HG03139 (cell line): ENCODE measurements at regions not wholly inside any gene's neighbourhood (a gene's known extent, or its start where the extent isn't known, plus 50 kb on each side); places are given as distances from the start of the nearest gene placed in this dataset.

Source experiments
- ATAC-seq: cut with Tn5 transposase; IDR thresholded peaks from one replicate; pipeline ENCODE4 v1.9.1; 2021; ENCODE audit not compliant: unreplicated experiment

- ATAC-seq = no peak
These were observed 123.8 kb upstream of the PRPS1L1 start for GRCh38 chr7:18151422-18151821.

- ATAC-seq = no peak
These were observed 125.6 kb upstream of the PRPS1L1 start for GRCh38 chr7:18153183-18153748.

GRCh38 chr7:18154726-18155125 lies 127.1 kb upstream of the PRPS1L1 start:
- no peak for ATAC-seq

- no peak for ATAC-seq
These were observed 129.6 kb upstream of the PRPS1L1 start for GRCh38 chr7:18157233-18157632.

- no peak for ATAC-seq
These were observed 135.0 kb upstream of the PRPS1L1 start for GRCh38 chr7:18162657-18163056.

GRCh38 chr7:18163091-18163490 lies 135.4 kb upstream of the PRPS1L1 start:
- no peak for ATAC-seq

- no peak for ATAC-seq
These were observed 137.5 kb upstream of the PRPS1L1 start for GRCh38 chr7:18165166-18165565.

- ATAC-seq = no peak
These were observed 138.4 kb upstream of the PRPS1L1 start for GRCh38 chr7:18166002-18166401.

- no peak for ATAC-seq
These were observed 140.2 kb upstream of the PRPS1L1 start for GRCh38 chr7:18167815-18168214.

GRCh38 chr7:18174996-18175395 lies 147.3 kb upstream of the PRPS1L1 start:
- ATAC-seq = no peak

- no peak for ATAC-seq
These were observed 148.3 kb upstream of the PRPS1L1 start for GRCh38 chr7:18175801-18176450.

GRCh38 chr7:18177129-18177814 lies 149.6 kb upstream of the PRPS1L1 start:
- ATAC-seq = no peak

GRCh38 chr7:18177815-18178660 lies 150.4 kb upstream of the PRPS1L1 start:
- ATAC-seq = peak; percentile 83

GRCh38 chr7:18179093-18179492 lies 151.4 kb upstream of the PRPS1L1 start:
- no peak for ATAC-seq

GRCh38 chr7:18180685-18181084 lies 153.0 kb upstream of the PRPS1L1 start:
- no peak for ATAC-seq

GRCh38 chr7:18189500-18190126 lies 162.0 kb upstream of the PRPS1L1 start:
- ATAC-seq = no peak

- no peak for ATAC-seq
These were observed 163.7 kb upstream of the PRPS1L1 start for GRCh38 chr7:18191341-18191740.

- no peak for ATAC-seq
These were observed 164.4 kb upstream of the PRPS1L1 start for GRCh38 chr7:18191862-18192625.

- no peak for ATAC-seq
These were observed 167.0 kb upstream of the PRPS1L1 start for GRCh38 chr7:18194616-18195015.

- no peak for ATAC-seq
These were observed 169.0 kb upstream of the PRPS1L1 start for GRCh38 chr7:18196638-18197037.
